ENCODE measurements at regions not wholly inside any gene's neighbourhood (a gene's known extent, or its start where the extent isn't known, plus 50 kb on each side); places are given as distances from the start of the nearest gene placed in this dataset.

DNA sequence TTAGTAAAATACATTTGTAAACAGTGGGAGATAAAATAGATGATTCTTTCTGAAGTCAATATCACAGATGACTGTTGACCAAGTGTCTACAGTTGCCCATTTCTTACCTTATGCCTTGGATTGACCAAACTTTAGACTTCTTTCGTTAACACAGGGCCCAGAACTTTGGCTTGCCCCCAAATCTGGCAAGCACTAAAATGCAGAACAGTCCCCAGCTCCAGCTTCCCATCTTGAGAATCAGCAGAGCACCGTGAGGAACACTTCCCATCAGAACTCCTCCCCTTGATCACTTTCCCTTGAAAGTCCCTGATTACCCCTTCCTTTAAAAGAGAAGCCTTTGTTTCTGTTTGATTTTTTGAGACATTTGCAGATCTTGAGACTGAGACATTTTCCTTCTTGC is 1039.9 kb downstream of the TLE1 start:
- TF ChIP-seq ARNTL (CRISPR knock-in tag; IDR thresholded peaks at IDR 0.05) (no peak), ARNT (IDR thresholded peaks at IDR 0.05) (no peak), NR3C1 (CRISPR knock-in tag; IDR thresholded peaks at IDR 0.05) (no peak)
